ENCODE measurements at regions not wholly inside any gene's neighbourhood (a gene's known extent, or its start where the extent isn't known, plus 50 kb on each side); places are given as distances from the start of the nearest gene placed in this dataset.

DNA sequence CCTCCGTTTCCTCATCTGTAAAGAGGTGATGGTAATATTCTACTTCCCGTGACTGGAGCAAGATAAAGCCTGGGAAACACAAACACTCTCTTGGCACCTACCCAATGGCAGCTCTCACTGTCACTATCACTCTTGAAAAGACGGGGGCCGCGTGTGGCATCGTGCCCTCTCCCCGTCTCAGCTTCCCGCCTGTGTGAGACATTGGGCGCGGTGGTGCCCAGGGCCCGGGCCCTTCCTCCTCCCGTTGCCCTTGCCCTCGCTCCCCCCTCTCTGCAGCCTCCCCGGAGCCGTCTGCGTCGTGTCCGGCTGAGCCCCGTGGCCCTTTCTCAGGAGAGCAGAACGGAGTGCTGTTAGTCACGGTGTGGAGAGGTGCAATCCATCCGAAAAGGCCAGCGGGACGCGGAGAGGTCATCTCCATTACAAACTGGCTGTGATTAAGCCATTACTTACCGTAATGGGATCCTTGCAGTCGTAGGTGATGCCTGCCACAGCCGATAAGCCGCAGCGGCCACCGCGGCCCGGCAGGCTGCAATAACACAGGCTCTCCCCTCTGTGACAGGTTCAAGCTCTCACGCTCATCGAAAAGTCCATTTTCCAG is 156.4 kb upstream of the ZC3H12A start:
- TF ChIP-seq, protein P1, sequence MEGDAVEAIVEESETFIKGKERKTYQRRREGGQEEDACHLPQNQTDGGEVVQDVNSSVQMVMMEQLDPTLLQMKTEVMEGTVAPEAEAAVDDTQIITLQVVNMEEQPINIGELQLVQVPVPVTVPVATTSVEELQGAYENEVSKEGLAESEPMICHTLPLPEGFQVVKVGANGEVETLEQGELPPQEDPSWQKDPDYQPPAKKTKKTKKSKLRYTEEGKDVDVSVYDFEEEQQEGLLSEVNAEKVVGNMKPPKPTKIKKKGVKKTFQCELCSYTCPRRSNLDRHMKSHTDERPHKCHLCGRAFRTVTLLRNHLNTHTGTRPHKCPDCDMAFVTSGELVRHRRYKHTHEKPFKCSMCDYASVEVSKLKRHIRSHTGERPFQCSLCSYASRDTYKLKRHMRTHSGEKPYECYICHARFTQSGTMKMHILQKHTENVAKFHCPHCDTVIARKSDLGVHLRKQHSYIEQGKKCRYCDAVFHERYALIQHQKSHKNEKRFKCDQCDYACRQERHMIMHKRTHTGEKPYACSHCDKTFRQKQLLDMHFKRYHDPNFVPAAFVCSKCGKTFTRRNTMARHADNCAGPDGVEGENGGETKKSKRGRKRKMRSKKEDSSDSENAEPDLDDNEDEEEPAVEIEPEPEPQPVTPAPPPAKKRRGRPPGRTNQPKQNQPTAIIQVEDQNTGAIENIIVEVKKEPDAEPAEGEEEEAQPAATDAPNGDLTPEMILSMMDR (IDR thresholded peaks at IDR 0.05; ENCODE audit: unreplicated experiment) = no peak
- DNase-seq (ENCODE audit: low spot score in 2 of 2, unreplicated experiment in 2 of 2) = no peak
- H3K9me3 Mint-ChIP-seq = no peaks in the 10 kb centered on the region
- peaks cover 8% of the 10 kb centered on the region for H3K4me1 Mint-ChIP-seq
- H3K4me3 Mint-ChIP-seq = no peak overlapping the region
- H3K27me3 Mint-ChIP-seq (ENCODE audit: low read depth) = peaks cover 95% of the 10 kb centered on the region
- no peak overlapping the region for H3K27ac Mint-ChIP-seq
- no peaks in the 10 kb centered on the region for H3K36me3 Mint-ChIP-seq

DNA sequence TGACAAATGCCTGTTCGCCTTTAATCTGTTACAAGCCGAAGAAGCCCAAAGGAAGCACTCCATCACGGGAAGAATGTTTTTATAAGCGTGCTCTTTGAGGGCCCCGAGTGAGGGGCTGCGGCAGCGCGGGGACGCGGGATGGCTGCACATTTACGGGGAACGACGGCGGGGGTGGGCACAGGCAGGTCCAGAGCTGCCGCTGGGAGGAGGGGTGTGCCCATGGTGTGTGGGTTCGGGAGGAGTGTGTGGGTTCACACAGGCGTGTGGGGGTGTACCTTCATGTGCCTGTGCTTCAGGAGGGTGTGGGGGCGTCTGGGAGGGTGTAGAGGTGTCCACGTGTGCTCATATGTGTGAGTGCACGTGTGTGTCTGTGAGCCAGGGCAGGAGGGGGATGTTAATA is 155.9 kb upstream of the ZC3H12A start:
- peaks cover 8% of the 10 kb centered on the region for H3K4me1 Mint-ChIP-seq
- H3K27me3 Mint-ChIP-seq (ENCODE audit: low read depth) = peaks cover 93% of the 10 kb centered on the region
- H3K9me3 Mint-ChIP-seq = no peaks in the 10 kb centered on the region
- no peak for DNase-seq (ENCODE audit: low spot score in 2 of 2, unreplicated experiment in 2 of 2)
- H3K4me3 Mint-ChIP-seq = no peak overlapping the region
- no peaks in the 10 kb centered on the region for H3K36me3 Mint-ChIP-seq
- TF ChIP-seq, protein P1 (IDR thresholded peaks at IDR 0.05; ENCODE audit: unreplicated experiment) = no peak
- no peak overlapping the region for H3K27ac Mint-ChIP-seq

DNA sequence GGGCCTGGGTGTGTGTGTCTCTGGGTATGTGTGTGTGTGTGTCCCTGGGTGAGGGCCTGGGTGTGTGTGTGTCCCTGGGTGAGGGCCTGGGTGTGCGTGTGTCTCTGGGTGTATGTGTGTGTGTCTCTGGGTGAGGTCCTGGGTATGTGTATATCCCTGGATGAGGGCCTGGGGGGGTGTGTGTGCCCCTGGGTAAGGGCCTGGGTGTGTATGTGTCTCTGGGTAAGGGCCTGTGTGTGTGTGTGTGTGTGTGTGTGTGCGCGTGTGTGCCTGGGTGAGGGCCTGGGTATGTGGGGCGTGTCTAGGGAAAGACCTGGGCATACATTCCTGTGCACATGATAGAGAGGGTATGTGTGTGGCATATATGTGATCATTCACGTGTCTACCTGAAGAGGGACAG is 155.1 kb upstream of the ZC3H12A start:
- peaks cover under 1% of the 10 kb centered on the region for H3K9me3 Mint-ChIP-seq
- H3K4me3 Mint-ChIP-seq = no peak overlapping the region
- no peak for DNase-seq (ENCODE audit: low spot score in 2 of 2, unreplicated experiment in 2 of 2)
- H3K36me3 Mint-ChIP-seq = no peaks in the 10 kb centered on the region
- TF ChIP-seq, protein P1 (IDR thresholded peaks at IDR 0.05; ENCODE audit: unreplicated experiment) = no peak
- no peak overlapping the region for H3K27ac Mint-ChIP-seq
- H3K4me1 Mint-ChIP-seq = peaks cover 8% of the 10 kb centered on the region
- H3K27me3 Mint-ChIP-seq (ENCODE audit: low read depth) = peaks cover 89% of the 10 kb centered on the region

DNA sequence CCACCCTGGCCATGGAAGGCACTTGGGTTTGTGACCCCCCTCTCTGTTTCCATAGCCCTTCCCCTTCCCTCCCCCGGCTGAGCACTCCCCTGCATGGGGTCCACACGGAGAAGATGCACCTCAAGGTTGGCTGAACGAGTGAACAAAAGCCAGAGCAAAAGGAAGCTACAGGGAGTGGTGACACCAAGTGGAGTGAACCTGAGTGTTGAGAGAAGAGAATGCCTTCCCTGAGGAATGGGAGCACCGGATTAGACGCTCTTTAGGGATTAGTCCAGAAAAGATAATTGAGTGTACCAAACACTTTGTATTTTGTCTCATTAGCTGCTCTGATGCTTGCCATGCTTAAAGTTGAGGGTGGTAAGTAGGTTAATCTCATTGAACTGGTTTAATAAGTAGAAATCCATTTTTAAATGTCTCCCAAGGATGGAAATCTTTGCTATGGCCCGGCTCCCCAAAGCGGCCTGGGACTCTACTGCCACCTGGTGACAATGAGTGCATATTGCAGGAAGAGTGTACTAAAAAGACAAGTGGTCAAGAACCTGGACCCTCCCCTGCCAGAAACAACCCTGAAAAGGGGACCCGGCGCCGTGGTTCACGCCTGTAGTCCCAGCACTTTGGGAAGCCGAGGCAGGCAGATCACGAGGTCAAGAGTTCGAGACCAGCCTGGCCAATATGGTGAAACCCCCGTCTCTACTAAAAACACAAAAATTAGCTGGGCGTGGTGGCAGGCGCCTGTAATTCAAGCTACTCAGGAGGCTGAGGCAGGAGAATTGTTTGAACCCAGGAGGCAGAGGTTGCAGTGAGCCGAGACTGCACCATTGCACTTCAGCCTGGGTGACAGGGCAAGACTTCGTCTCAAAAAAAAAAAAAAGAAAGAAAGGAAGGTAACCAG is 150.6 kb upstream of the ZC3H12A start:
- TF ChIP-seq, protein P1 (IDR thresholded peaks at IDR 0.05; ENCODE audit: unreplicated experiment) = peak; percentile 67
- Mint-ChIP-seq H3K4me3 (no peak overlapping the region), H3K4me1 (no peaks in the 10 kb centered on the region), H3K9me3 (peaks cover 5% of the 10 kb centered on the region), H3K27ac (no peak overlapping the region), H3K36me3 (no peaks in the 10 kb centered on the region), H3K27me3 (ENCODE audit: low read depth) (peaks cover 65% of the 10 kb centered on the region)
- no peak for DNase-seq (ENCODE audit: low spot score in 2 of 2, unreplicated experiment in 2 of 2)

DNA sequence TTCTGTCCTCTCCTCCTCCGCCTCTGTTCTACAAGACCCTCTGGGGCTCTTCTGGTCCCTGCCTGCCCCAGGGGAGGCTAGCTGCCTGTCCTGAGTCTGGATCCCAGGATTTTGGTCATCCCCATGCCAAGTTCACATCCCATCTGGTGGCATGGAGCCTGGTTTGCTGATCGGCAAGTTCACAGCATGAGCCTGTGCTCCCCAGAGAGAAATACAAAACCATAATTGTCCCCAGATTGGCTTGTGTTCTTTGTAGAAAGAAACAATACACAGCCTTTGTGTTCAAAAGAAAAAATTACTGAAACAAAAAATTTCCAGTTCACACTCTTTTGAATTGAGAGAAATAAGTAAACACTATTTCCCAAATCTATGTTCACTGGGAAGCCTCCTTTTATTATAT is 149.4 kb upstream of the ZC3H12A start:
- Mint-ChIP-seq H3K27me3 (ENCODE audit: low read depth) (peaks cover 57% of the 10 kb centered on the region), H3K36me3 (no peaks in the 10 kb centered on the region), H3K27ac (no peak overlapping the region), H3K9me3 (peaks cover 5% of the 10 kb centered on the region), H3K4me3 (no peak overlapping the region), H3K4me1 (no peaks in the 10 kb centered on the region)
- no peak for DNase-seq (ENCODE audit: low spot score in 2 of 2, unreplicated experiment in 2 of 2)
- TF ChIP-seq, protein P1 (IDR thresholded peaks at IDR 0.05; ENCODE audit: unreplicated experiment) = no peak
